ENCODE measurements at regions not wholly inside any gene's neighbourhood (a gene's known extent, or its start where the extent isn't known, plus 50 kb on each side); places are given as distances from the start of the nearest gene placed in this dataset.

- no peaks in the 10 kb centered on the region for H3K4me1 ChIP-seq (ENCODE audit: control insufficient read depth in 2 of 2, insufficient read depth in 2 of 2, low read length in 2 of 2)
- H3K4me3 ChIP-seq (ENCODE audit: low read length in 2 of 2) = no peak overlapping the region
- no peak overlapping the region for H3K9ac ChIP-seq (ENCODE audit: low read depth in 1 of 2, low read length in 2 of 2)
- no peaks in the 10 kb centered on the region for H3K27me3 ChIP-seq (ENCODE audit: control insufficient read depth in 2 of 2, insufficient read depth in 2 of 2, low read length in 2 of 2)
- no peaks in the 10 kb centered on the region for H3K9me3 ChIP-seq (ENCODE audit: control insufficient read depth in 2 of 2, low read length in 2 of 2)
- no peaks in the 10 kb centered on the region for H3K36me3 ChIP-seq (ENCODE audit: control insufficient read depth in 2 of 2, insufficient read depth in 2 of 2, low read length in 2 of 2)
- H3K27ac ChIP-seq (ENCODE audit: low read depth in 2 of 2, low read length in 2 of 2) = no peak overlapping the region
Measured at GRCh38 chr2:6654279-6654678, 211.4 kb downstream of the CMPK2 start.

- no peaks in the 10 kb centered on the region for H3K36me3 ChIP-seq (ENCODE audit: control insufficient read depth in 2 of 2, insufficient read depth in 2 of 2, low read length in 2 of 2)
- no peak overlapping the region for H3K27ac ChIP-seq (ENCODE audit: low read depth in 2 of 2, low read length in 2 of 2)
- no peak overlapping the region for H3K4me3 ChIP-seq (ENCODE audit: low read length in 2 of 2)
- H3K27me3 ChIP-seq (ENCODE audit: control insufficient read depth in 2 of 2, insufficient read depth in 2 of 2, low read length in 2 of 2) = no peaks in the 10 kb centered on the region
- no peaks in the 10 kb centered on the region for H3K9me3 ChIP-seq (ENCODE audit: control insufficient read depth in 2 of 2, low read length in 2 of 2)
- no peaks in the 10 kb centered on the region for H3K4me1 ChIP-seq (ENCODE audit: control insufficient read depth in 2 of 2, insufficient read depth in 2 of 2, low read length in 2 of 2)
- H3K9ac ChIP-seq (ENCODE audit: low read depth in 1 of 2, low read length in 2 of 2) = no peak overlapping the region
Measured at GRCh38 chr2:6656633-6657032, 209.1 kb downstream of the CMPK2 start.

- no peaks in the 10 kb centered on the region for H3K27me3 ChIP-seq (ENCODE audit: control insufficient read depth in 2 of 2, insufficient read depth in 2 of 2, low read length in 2 of 2)
- no peaks in the 10 kb centered on the region for H3K36me3 ChIP-seq (ENCODE audit: control insufficient read depth in 2 of 2, insufficient read depth in 2 of 2, low read length in 2 of 2)
- H3K27ac ChIP-seq (ENCODE audit: low read depth in 2 of 2, low read length in 2 of 2) = no peak overlapping the region
- H3K4me3 ChIP-seq (ENCODE audit: low read length in 2 of 2) = no peak overlapping the region
- H3K9ac ChIP-seq (ENCODE audit: low read depth in 1 of 2, low read length in 2 of 2) = no peak overlapping the region
- H3K4me1 ChIP-seq (ENCODE audit: control insufficient read depth in 2 of 2, insufficient read depth in 2 of 2, low read length in 2 of 2) = no peaks in the 10 kb centered on the region
- H3K9me3 ChIP-seq (ENCODE audit: control insufficient read depth in 2 of 2, low read length in 2 of 2) = no peaks in the 10 kb centered on the region
Measured at GRCh38 chr2:6657136-6657535, 208.6 kb downstream of the CMPK2 start.

GRCh38 chr2:6657855-6658254 is 207.9 kb downstream of the CMPK2 start:
- Histone ChIP-seq H3K4me3 (ENCODE audit: low read length in 2 of 2) (no peak overlapping the region), H3K4me1 (ENCODE audit: control insufficient read depth in 2 of 2, insufficient read depth in 2 of 2, low read length in 2 of 2) (no peaks in the 10 kb centered on the region), H3K9ac (ENCODE audit: low read depth in 1 of 2, low read length in 2 of 2) (no peak overlapping the region), H3K27me3 (ENCODE audit: control insufficient read depth in 2 of 2, insufficient read depth in 2 of 2, low read length in 2 of 2) (no peaks in the 10 kb centered on the region), H3K27ac (ENCODE audit: low read depth in 2 of 2, low read length in 2 of 2) (no peak overlapping the region), H3K36me3 (ENCODE audit: control insufficient read depth in 2 of 2, insufficient read depth in 2 of 2, low read length in 2 of 2) (no peaks in the 10 kb centered on the region), H3K9me3 (ENCODE audit: control insufficient read depth in 2 of 2, low read length in 2 of 2) (no peaks in the 10 kb centered on the region)

- Histone ChIP-seq H3K36me3 (ENCODE audit: control insufficient read depth in 2 of 2, insufficient read depth in 2 of 2, low read length in 2 of 2) (no peaks in the 10 kb centered on the region), H3K9ac (ENCODE audit: low read depth in 1 of 2, low read length in 2 of 2) (no peak overlapping the region), H3K9me3 (ENCODE audit: control insufficient read depth in 2 of 2, low read length in 2 of 2) (no peaks in the 10 kb centered on the region), H3K27me3 (ENCODE audit: control insufficient read depth in 2 of 2, insufficient read depth in 2 of 2, low read length in 2 of 2) (no peaks in the 10 kb centered on the region), H3K4me3 (ENCODE audit: low read length in 2 of 2) (no peak overlapping the region), H3K27ac (ENCODE audit: low read depth in 2 of 2, low read length in 2 of 2) (no peak overlapping the region), H3K4me1 (ENCODE audit: control insufficient read depth in 2 of 2, insufficient read depth in 2 of 2, low read length in 2 of 2) (no peaks in the 10 kb centered on the region)
Measured at GRCh38 chr2:6664332-6665061, 201.2 kb downstream of the CMPK2 start.

GRCh38 chr2:6665093-6666045 is 200.3 kb downstream of the CMPK2 start:
- Histone ChIP-seq H3K9ac (ENCODE audit: low read depth in 1 of 2, low read length in 2 of 2) (no peak overlapping the region), H3K9me3 (ENCODE audit: control insufficient read depth in 2 of 2, low read length in 2 of 2) (no peaks in the 10 kb centered on the region), H3K27ac (ENCODE audit: low read depth in 2 of 2, low read length in 2 of 2) (no peak overlapping the region), H3K36me3 (ENCODE audit: control insufficient read depth in 2 of 2, insufficient read depth in 2 of 2, low read length in 2 of 2) (no peaks in the 10 kb centered on the region), H3K27me3 (ENCODE audit: control insufficient read depth in 2 of 2, insufficient read depth in 2 of 2, low read length in 2 of 2) (no peaks in the 10 kb centered on the region), H3K4me3 (ENCODE audit: low read length in 2 of 2) (no peak overlapping the region), H3K4me1 (ENCODE audit: control insufficient read depth in 2 of 2, insufficient read depth in 2 of 2, low read length in 2 of 2) (no peaks in the 10 kb centered on the region)

- Histone ChIP-seq H3K4me3 (ENCODE audit: low read length in 2 of 2) (no peak overlapping the region), H3K27ac (ENCODE audit: low read depth in 2 of 2, low read length in 2 of 2) (no peak overlapping the region), H3K9ac (ENCODE audit: low read depth in 1 of 2, low read length in 2 of 2) (no peak overlapping the region), H3K36me3 (ENCODE audit: control insufficient read depth in 2 of 2, insufficient read depth in 2 of 2, low read length in 2 of 2) (no peaks in the 10 kb centered on the region), H3K4me1 (ENCODE audit: control insufficient read depth in 2 of 2, insufficient read depth in 2 of 2, low read length in 2 of 2) (no peaks in the 10 kb centered on the region), H3K9me3 (ENCODE audit: control insufficient read depth in 2 of 2, low read length in 2 of 2) (no peaks in the 10 kb centered on the region), H3K27me3 (ENCODE audit: control insufficient read depth in 2 of 2, insufficient read depth in 2 of 2, low read length in 2 of 2) (no peaks in the 10 kb centered on the region)
Measured at GRCh38 chr2:6667326-6667725, 198.4 kb downstream of the CMPK2 start.

- no peak overlapping the region for H3K9ac ChIP-seq (ENCODE audit: low read depth in 1 of 2, low read length in 2 of 2)
- no peaks in the 10 kb centered on the region for H3K27me3 ChIP-seq (ENCODE audit: control insufficient read depth in 2 of 2, insufficient read depth in 2 of 2, low read length in 2 of 2)
- H3K4me3 ChIP-seq (ENCODE audit: low read length in 2 of 2) = no peak overlapping the region
- no peaks in the 10 kb centered on the region for H3K9me3 ChIP-seq (ENCODE audit: control insufficient read depth in 2 of 2, low read length in 2 of 2)
- H3K36me3 ChIP-seq (ENCODE audit: control insufficient read depth in 2 of 2, insufficient read depth in 2 of 2, low read length in 2 of 2) = no peaks in the 10 kb centered on the region
- no peak overlapping the region for H3K27ac ChIP-seq (ENCODE audit: low read depth in 2 of 2, low read length in 2 of 2)
- no peaks in the 10 kb centered on the region for H3K4me1 ChIP-seq (ENCODE audit: control insufficient read depth in 2 of 2, insufficient read depth in 2 of 2, low read length in 2 of 2)
Measured at GRCh38 chr2:6671913-6672312, 193.8 kb downstream of the CMPK2 start.

- no peak overlapping the region for H3K9ac ChIP-seq (ENCODE audit: low read depth in 1 of 2, low read length in 2 of 2)
- no peaks in the 10 kb centered on the region for H3K4me1 ChIP-seq (ENCODE audit: control insufficient read depth in 2 of 2, insufficient read depth in 2 of 2, low read length in 2 of 2)
- H3K27ac ChIP-seq (ENCODE audit: low read depth in 2 of 2, low read length in 2 of 2) = no peak overlapping the region
- H3K27me3 ChIP-seq (ENCODE audit: control insufficient read depth in 2 of 2, insufficient read depth in 2 of 2, low read length in 2 of 2) = no peaks in the 10 kb centered on the region
- no peaks in the 10 kb centered on the region for H3K9me3 ChIP-seq (ENCODE audit: control insufficient read depth in 2 of 2, low read length in 2 of 2)
- H3K36me3 ChIP-seq (ENCODE audit: control insufficient read depth in 2 of 2, insufficient read depth in 2 of 2, low read length in 2 of 2) = no peaks in the 10 kb centered on the region
- no peak overlapping the region for H3K4me3 ChIP-seq (ENCODE audit: low read length in 2 of 2)
Measured at GRCh38 chr2:6674381-6674780, 191.3 kb downstream of the CMPK2 start.

- H3K4me3 ChIP-seq (ENCODE audit: low read length in 2 of 2) = no peak overlapping the region
- H3K9me3 ChIP-seq (ENCODE audit: control insufficient read depth in 2 of 2, low read length in 2 of 2) = no peaks in the 10 kb centered on the region
- H3K27me3 ChIP-seq (ENCODE audit: control insufficient read depth in 2 of 2, insufficient read depth in 2 of 2, low read length in 2 of 2) = no peaks in the 10 kb centered on the region
- no peaks in the 10 kb centered on the region for H3K36me3 ChIP-seq (ENCODE audit: control insufficient read depth in 2 of 2, insufficient read depth in 2 of 2, low read length in 2 of 2)
- no peaks in the 10 kb centered on the region for H3K4me1 ChIP-seq (ENCODE audit: control insufficient read depth in 2 of 2, insufficient read depth in 2 of 2, low read length in 2 of 2)
- H3K9ac ChIP-seq (ENCODE audit: low read depth in 1 of 2, low read length in 2 of 2) = no peak overlapping the region
- no peak overlapping the region for H3K27ac ChIP-seq (ENCODE audit: low read depth in 2 of 2, low read length in 2 of 2)
Measured at GRCh38 chr2:6675791-6676190, 189.9 kb downstream of the CMPK2 start.
